Thoracic aorta (tissue), 2 donors: ENCODE measurements at regions not wholly inside any gene's neighbourhood (a gene's known extent, or its start where the extent isn't known, plus 50 kb on each side); places are given as distances from the start of the nearest gene placed in this dataset.

ENCODE experiments used
- ATAC-seq: fragments of 150-250 bp; one replicate; pipeline ENCODE4 v1.8.0; 2017; ENCODE audit warnings: low read depth; ENCODE audit not compliant: insufficient number of reproducible peaks, low FRiP score
- DNase-seq: peaks from one replicate; pipeline ENCODE4 v3.0.0-alpha.2; 2020; ENCODE audit warnings: low spot score
- H3K27ac ChIP-seq, 2 donors: fragments of 200-600 bp; sonication (generic); 1 replicate in 1 of 2; 2 replicates in 1 of 2; pipeline ENCODE4 v1.5.1; 2016; ENCODE audit warnings: mild to moderate bottlenecking in 2 of 2, moderate library complexity in 2 of 2
- H3K27me3 ChIP-seq: fragments of 200-600 bp; sonication (generic); replicated peaks from 2 replicates; pipeline ENCODE4 v1.6.0; 2016; ENCODE audit warnings: mild to moderate bottlenecking; ENCODE audit not compliant: insufficient read depth
- H3K36me3 ChIP-seq: fragments of 200-600 bp; sonication (generic); one replicate; pipeline ENCODE4 v1.5.1; 2016
- H3K4me1 ChIP-seq, 2 donors: fragments of 200-600 bp; sonication (generic); 1 replicate in 1 of 2; 2 replicates in 1 of 2; pipeline versions ENCODE4 v1.5.1 to v1.6.0; 2016; ENCODE audit warnings: low read depth in 2 of 2, mild to moderate bottlenecking in 1 of 2; ENCODE audit not compliant: control insufficient read depth in 1 of 2
- H3K4me3 ChIP-seq: fragments of 200-600 bp; sonication (generic); 2 replicates; pipeline ENCODE4 v1.5.1; 2016; ENCODE audit warnings: mild to moderate bottlenecking
- H3K9me3 ChIP-seq: fragments of 200-600 bp; sonication (generic); 2 replicates; pipeline ENCODE4 v1.5.1; 2016
- TF ChIP-seq, protein P1 (sequence below): fragments of 200-600 bp; sonication (generic); IDR thresholded peaks from one replicate; pipeline ENCODE4 v1.5.1; 2019; ENCODE audit warnings: antibody characterized with exemption

DNA sequence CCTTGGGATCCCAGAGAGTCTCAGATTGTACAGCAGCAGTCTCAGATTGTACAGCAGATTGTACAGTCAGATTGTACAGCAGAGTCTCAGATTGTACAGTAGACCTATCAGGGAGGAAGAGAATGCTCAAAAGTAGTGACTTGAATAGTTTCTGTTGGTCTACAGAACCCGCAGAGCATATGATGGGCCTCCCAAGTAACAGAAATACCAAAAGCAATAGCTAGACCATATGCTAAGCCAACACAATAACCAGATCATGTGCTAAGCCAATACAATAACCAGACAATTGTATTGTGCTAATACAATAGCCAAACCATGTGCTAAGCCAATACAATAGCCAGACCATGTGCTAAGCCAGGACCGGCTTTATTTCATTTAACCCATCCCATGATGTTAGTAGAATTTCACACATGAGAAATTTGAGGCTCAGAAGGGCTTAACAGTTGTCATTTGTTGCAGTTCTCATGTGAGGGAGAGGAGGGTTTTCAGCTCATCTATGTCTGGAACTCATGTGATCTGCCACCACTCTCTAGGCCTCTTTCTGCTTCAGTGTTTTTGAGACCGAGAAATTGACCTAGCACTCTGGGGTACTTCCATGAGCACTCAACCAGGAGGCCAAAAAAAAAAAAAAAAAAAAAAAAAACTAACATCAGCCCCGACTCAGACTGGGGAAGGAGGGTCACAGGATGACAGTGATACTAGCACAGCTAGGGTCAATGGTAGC is 144.0 kb downstream of the SOX9 start:
- no peaks in the 10 kb centered on the region for H3K36me3 ChIP-seq
- no peak for ATAC-seq
- DNase-seq = no peak
- no peak overlapping the region for H3K4me3 ChIP-seq
- no peaks in the 10 kb centered on the region for H3K9me3 ChIP-seq
- no peaks in the 10 kb centered on the region for H3K27me3 ChIP-seq
- TF ChIP-seq, protein P1, sequence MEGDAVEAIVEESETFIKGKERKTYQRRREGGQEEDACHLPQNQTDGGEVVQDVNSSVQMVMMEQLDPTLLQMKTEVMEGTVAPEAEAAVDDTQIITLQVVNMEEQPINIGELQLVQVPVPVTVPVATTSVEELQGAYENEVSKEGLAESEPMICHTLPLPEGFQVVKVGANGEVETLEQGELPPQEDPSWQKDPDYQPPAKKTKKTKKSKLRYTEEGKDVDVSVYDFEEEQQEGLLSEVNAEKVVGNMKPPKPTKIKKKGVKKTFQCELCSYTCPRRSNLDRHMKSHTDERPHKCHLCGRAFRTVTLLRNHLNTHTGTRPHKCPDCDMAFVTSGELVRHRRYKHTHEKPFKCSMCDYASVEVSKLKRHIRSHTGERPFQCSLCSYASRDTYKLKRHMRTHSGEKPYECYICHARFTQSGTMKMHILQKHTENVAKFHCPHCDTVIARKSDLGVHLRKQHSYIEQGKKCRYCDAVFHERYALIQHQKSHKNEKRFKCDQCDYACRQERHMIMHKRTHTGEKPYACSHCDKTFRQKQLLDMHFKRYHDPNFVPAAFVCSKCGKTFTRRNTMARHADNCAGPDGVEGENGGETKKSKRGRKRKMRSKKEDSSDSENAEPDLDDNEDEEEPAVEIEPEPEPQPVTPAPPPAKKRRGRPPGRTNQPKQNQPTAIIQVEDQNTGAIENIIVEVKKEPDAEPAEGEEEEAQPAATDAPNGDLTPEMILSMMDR = no peak
- H3K4me1 ChIP-seq = no peaks in the 10 kb centered on the region
- H3K27ac ChIP-seq = no peak overlapping the region

- Histone ChIP-seq H3K4me1 (no peaks in the 10 kb centered on the region), H3K27ac (no peak overlapping the region), H3K36me3 (no peaks in the 10 kb centered on the region), H3K9me3 (no peaks in the 10 kb centered on the region), H3K27me3 (no peaks in the 10 kb centered on the region), H3K4me3 (no peak overlapping the region)
- no peak for DNase-seq
- no peak for ATAC-seq
- TF ChIP-seq, protein P1 = no peak
Measured at GRCh38 chr17:72266112-72266775, 145.4 kb downstream of the SOX9 start.

GRCh38 chr17:72267601-72268000 is 146.8 kb downstream of the SOX9 start:
- no peak for DNase-seq
- Histone ChIP-seq H3K36me3 (no peaks in the 10 kb centered on the region), H3K27me3 (no peaks in the 10 kb centered on the region), H3K4me3 (no peak overlapping the region), H3K9me3 (no peaks in the 10 kb centered on the region), H3K27ac (no peak overlapping the region), H3K4me1 (no peaks in the 10 kb centered on the region)
- TF ChIP-seq, protein P1 = no peak
- ATAC-seq = no peak

- DNase-seq (no peak), ATAC-seq (no peak)
- TF ChIP-seq, protein P1 = no peak
- Histone ChIP-seq H3K9me3 (no peaks in the 10 kb centered on the region), H3K27ac (no peak overlapping the region), H3K4me1 (no peaks in the 10 kb centered on the region), H3K36me3 (no peaks in the 10 kb centered on the region), H3K27me3 (no peaks in the 10 kb centered on the region), H3K4me3 (no peak overlapping the region)
Measured at GRCh38 chr17:72268431-72268830, 147.6 kb downstream of the SOX9 start.

GRCh38 chr17:72270273-72270924 is 149.6 kb downstream of the SOX9 start:
- Histone ChIP-seq H3K4me1 (no peaks in the 10 kb centered on the region), H3K27ac (no peak overlapping the region), H3K27me3 (no peaks in the 10 kb centered on the region), H3K9me3 (peaks cover 2% of the 10 kb centered on the region), H3K4me3 (no peak overlapping the region), H3K36me3 (no peaks in the 10 kb centered on the region)
- DNase-seq (no peak), ATAC-seq (no peak)
- TF ChIP-seq, protein P1 = no peak
